ENCODE measurements at regions not wholly inside any gene's neighbourhood (a gene's known extent, or its start where the extent isn't known, plus 50 kb on each side); places are given as distances from the start of the nearest gene placed in this dataset.
"Not testable (repeated sequence)": the region's sequence is repeated elsewhere in the genome, so short reads cannot be mapped to it uniquely, and the experiment has no call there.

DNA sequence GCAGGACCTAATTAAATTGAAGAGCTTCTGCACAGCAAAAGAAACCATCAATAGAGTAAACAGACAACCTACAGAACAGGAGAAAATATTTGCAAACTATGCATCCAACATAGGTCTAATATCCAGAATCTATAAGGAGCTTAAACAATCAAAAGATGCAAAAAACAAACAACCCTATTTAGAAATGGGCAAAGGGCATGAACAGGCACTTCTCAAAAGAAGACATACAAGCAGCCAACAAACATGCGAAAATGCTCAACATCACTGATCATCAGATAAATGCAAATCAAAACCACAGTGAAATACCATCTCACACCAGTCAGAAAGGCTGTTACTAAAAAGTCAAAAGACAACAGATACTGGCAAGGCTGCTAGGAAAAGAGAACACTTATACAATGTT lies 189.2 kb downstream of the CYP26B1 start:
- DNase-seq (ENCODE audit: low read depth), result not testable (repeated sequence)

DNA sequence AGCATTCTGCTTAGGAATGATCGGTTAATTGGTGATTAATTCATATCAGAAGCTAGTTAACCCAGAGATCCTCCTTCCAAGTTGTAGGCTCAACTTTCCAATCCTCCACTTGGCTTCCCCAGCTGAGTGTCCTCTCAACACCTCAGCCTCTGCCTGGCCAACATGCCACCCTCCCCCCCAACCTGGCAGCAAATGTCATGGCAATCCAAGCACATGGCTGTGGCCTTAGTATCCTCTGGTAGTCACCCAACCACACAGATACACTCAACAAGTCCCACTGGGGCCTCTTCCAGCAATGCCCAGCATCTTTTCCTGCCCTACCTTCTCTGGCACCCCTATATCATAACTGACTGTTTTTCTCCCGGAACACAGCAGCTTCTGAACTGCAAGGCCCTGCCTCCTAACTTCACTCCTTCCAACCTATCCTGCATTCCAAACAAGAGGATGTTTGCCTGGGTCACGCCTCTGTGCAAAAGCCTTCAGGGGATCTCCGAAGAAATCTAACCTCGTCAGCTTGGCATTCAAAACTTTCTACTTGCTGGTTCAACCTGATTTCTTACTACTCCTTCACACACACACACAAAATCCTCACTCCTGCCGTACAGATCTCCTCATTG lies 195.0 kb downstream of the CYP26B1 start:
- DNase-seq (ENCODE audit: low read depth), result no peak

DNA sequence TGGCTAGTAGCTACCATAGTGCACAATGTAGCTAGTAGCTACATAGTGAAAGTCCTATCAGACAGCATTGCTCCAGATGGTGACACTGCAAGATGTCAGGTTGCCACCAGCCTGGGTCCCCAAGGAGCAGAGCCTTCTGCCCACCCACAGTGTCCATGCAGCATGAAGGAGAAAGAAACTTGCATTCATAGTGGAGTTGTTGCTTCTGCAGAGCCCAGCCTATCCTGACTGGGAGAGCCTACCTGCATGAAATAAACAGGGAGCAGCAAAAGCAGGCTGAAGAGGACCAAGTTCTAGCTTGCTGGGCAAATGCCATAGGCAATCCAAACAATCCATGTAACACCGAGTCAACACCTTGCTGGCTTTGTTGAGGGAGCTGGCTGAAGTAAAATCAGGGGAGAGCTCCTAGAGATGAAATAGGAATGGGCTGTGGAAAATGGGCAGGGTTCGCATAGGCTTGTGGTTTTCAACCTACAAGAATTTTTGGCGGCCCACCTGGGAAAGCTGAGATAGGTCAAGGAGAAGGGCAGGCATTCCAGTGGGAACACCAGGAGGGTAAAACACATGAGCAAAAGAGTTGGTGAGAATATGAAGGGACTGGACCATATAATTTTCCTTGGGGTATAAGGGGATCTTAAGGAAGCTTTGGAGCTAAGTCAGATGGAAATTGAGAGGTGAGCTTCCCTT lies 195.8 kb downstream of the CYP26B1 start:
- DNase-seq (ENCODE audit: low read depth), result no peak

DNA sequence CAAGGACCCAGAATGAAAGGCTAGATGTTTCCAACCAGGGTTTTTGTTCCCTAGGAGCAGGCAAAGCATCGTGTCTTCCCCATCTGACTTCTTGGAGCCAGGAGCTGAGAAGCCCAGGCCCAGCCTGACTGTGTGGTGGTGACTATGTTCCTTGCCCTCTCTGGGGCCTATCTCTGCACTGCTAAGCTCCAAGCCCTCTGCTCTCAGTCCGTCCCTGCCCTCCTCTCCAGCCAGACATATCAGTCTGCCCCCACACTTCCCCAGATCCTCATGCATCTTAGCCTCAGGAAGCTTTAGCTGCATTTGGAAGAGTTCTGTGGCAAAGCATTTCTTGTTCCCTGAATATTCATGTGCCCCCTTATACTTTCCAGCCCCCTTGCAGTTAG lies 196.6 kb downstream of the CYP26B1 start:
- no peak for DNase-seq (ENCODE audit: low read depth)

DNA sequence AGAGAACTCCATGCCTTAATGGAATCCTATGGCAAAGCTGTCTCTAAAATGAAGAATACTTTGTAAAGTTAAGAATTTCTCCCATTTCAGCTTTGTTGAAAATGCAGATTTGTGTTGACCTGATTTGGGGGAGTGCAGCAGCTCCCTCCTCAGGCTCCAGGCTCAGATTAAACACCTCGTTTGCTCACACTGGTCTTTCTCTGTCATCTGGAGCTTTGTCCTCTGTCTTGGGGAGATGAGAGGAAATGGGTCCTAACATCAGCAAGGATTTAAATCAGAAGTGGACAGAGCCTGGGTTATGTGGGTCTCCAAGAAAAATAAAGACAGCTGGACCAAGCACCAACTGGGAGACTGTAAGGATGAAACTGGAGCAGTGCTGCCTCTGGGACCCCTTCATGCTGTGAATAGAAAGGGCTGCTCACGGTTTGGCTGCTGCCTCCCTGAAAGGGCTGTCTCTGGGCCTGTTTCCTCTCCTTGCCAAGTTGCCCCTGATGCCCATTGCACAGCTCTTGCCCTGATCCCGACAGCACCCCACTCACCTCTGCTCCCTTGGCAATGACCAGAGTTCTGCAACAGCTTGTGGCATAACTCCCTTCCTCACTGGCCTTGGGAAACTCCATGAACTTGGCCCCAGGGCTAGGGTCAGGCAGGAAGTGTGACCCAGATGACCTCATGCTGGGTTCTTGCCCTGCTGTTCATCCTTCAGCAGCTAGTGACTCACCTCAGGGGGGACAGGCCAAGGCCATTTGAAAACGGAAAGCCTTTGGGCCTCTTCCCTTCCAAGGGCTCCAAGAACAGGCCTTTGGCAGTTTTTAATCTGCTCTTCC lies 197.2 kb downstream of the CYP26B1 start:
- no peak for DNase-seq (ENCODE audit: low read depth)

DNA sequence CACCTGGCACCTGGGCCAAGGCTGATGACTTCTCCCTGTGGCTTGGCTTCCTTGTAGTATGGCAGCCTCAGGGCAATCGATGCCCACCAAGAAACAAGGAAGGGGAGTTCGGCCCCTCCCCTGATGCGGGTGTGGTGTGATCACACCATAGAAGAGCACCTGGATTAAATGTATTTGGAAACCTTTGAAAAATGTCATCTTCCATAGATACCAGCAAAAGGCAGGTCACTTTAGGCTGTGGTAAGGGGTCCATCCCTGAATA lies 198.2 kb downstream of the CYP26B1 start:
- DNase-seq (ENCODE audit: low read depth), result no peak

DNA sequence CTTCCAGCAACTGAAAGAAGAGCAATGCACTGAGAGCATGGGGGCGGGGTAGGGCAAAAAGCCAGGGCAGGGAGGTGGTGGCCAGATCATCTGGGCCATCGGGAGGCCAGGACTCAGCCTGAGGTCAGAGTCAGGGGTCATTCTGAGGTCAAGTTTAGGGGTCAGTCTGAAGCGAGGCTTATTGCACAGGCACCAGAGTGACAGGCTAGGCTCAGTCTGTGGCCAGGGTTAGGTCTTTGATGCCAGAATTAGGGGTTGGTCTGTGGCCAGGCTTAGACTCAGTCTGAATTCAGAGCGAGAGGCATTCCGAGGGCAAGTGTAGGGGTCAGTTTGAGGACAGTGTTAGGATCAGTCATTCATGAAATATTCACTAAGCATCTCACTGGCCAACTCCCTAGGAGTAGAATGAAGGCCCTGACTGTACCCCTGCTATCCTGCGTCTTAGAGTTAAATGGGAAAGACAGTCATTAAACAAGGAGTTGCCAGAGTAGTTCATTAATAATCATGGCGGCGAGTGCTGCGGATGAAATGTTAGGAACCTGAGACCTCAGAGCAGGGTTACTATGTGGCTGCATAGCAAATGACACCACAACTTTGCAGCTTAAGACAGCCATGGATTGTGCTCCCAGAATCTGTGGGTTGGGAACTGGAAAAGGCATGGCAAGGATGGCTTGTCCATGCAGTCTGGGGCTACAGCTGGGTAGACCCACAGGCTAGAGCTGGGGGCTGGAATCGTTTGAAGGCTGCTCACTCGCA lies 198.7 kb downstream of the CYP26B1 start:
- DNase-seq (ENCODE audit: low read depth), result no peak

DNA sequence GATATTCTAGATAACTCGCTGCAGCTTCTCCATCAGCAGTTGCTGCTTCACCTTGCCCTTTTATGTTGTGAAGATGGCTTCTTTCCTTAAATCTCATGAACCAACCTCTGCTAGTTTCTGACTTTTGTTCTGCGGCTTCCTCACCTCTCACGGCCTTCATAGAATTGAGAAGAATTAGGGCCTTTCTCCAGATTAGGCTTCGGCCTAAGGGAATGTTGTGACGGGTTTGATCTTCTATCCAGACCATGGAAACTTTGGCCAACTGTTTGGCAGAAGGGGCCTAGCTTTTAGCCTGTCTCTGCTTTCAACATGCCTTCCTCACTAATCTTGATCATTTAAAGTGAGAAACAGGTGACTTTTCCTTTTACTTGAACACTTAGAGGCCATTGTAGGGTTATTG lies 199.9 kb downstream of the CYP26B1 start:
- DNase-seq (ENCODE audit: low read depth), result no peak

DNA sequence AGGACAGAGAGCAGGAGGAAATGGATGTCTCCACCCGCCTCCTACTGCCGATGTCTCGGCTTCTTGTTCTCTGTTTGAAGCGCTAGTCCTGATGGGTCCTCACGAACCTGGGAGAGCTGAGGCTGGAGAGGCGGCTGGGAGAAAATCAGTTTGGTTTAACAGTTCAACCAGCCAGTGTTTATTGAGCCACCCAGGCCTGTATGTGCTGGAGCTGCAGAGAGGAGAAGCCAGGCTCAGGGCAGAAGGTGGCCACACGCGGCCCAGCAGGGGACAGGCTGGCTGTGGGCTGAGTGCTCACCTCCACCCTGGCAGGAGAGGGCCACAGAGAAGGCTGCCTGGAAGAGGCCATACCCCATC lies 202.1 kb downstream of the CYP26B1 start:
- DNase-seq (ENCODE audit: low read depth), result no peak

DNA sequence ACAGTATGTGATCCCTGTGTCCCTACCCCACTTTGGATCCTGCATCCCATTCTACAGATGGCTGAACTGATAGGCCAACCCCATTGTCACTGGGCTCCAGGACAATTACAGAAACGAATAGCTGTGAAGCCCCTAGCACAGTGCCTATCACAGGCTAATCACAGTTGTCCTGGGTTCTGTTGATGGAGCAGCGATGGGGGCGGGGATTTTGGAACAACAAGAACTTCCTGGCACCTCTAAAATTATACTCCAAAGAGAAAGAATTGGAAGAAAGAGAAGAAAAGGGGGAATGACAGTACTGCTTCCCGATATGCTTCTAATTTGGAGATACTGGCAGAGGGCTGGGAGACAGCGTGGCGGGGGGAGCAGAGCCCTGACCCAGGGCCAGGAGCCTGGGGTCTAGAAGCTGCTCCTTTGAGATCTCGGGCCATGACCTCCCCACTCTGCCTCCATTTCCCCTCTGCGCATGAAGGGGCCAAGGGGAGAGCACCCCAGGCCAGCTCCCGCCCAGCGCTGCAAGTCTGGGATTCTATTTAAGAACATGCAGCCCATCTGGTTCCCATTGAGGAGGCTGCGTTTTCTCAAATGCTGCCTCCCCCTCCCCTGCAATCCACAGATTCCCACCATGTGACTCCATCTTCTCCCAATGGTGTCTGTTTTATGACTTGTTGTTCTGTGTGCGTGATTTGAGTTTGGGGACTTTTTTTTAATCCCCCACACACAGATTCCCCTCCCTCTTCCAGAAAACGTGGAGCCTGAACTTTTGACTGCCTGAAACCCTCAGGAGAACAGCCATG lies 202.7 kb downstream of the CYP26B1 start:
- DNase-seq (ENCODE audit: low read depth), result no peak

DNA sequence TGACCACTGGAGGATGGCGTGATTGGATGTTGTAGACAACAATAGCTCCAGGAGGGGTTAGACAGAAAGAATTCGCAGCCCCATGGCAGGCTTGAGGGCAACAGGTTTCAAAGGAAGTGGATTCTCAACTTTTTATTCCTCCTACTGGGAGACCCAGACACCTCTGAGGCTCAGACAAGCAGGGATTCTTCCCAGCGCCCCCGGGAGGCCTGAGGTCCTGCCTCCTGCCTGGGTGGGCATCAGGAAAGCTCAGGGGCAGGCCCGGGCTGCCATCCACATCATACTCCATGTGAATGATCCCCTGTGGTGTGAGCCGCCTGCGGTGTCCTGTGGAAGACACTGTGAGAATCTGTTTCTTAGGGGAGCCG lies 203.5 kb downstream of the CYP26B1 start:
- DNase-seq (ENCODE audit: low read depth), result no peak

DNA sequence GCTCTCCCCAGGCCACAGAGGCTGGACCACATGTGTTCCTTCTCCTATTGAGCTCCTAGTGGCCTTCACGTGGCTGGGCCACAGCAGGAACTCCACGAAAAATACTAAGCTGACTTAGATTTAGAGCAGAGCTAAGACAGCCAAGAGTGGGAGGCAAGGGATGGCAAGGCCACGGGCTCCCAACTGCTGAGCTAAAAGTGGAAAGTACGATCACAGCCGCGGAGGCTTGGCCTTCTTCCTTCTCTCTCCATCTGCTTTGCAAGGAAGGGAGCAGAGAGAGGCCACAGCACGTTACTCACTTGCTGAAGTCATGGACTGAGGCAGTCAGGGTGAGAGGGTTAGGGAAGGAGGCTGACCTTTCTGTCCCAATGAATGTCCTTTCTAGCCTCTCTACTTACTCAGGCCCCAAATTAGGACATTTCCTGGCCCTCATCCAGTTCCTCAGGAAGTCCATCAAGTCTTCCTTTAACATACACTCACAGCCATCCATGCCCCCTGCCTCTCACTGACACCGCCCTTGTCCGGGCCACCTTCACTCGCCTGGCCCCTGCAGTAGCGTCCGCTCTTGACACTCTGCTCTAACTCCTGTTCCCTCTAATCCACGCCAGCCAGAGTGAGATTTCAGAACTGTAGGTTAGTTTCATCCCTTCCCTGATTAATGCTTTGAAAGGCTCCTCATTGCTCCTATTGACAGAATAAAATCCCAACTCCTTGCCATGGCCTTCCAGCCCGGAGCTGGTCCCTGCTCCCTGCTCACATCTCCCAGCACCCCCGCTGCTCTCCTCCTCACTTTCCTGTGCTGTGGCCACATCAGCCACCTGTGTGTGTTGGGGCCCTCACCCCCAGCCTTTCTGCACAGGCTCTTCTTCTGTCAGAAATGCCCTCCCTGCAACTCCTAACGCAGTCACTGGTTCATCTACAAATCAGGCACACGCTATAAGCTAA lies 204.2 kb downstream of the CYP26B1 start:
- DNase-seq (ENCODE audit: low read depth), result no peak

DNA sequence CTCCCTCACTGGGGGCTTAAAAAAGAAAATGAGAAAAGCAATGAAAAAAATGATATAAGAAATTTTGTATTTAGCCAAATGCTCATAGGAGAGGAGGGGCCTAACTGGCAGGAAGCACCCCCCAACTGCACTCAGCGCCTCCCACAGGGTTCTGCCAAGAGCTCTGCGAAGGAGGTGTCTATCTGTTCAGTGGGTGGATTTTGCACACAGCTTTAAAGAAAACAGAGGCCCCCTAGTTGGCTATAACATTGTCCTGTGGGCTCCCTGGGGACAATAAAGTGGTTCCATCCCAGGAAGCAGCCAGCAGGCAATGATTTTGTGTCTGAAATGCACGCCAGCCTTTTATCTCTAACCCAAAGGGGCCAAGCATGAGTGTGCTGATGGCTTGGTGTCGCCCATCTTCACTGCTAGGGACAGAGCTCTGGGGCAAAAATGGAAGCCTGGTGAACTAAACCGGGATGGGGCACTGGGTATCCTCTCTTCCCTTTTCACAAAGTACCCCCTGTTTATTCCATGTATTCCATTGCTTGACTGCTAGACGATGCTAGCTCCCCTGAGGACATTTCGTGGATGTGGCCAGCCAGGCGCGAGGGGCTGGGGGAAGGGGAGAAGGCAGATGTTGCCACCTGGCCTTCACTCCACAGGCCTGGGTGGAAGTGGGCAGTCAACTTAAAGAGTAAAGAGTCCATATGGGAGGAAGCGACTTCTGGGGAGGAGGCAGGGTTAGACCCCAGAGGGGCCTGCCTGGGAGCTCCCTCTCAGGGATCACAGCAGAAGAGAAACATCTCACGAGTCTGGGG lies 205.7 kb downstream of the CYP26B1 start:
- no peak for DNase-seq (ENCODE audit: low read depth)

DNA sequence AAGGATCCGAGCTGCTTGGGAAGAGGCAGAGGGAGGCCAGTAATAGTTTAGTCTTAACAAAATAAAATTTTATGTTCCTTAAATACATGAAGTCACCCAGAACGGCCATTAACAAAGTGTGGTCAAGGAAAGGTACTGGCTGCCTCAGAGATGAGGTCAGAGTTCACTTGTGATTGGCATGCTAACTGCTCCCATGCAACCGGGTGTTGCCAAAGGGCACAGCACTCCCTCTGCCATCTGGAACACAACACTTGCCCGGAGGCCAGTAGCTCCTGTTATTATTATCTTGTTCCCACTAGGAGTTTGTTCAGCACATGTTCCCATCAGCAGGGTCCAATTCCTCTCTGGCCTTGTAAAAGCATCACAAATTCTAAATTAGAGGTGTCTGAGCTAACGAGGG lies 207.0 kb downstream of the CYP26B1 start:
- no peak for DNase-seq (ENCODE audit: low read depth)

DNA sequence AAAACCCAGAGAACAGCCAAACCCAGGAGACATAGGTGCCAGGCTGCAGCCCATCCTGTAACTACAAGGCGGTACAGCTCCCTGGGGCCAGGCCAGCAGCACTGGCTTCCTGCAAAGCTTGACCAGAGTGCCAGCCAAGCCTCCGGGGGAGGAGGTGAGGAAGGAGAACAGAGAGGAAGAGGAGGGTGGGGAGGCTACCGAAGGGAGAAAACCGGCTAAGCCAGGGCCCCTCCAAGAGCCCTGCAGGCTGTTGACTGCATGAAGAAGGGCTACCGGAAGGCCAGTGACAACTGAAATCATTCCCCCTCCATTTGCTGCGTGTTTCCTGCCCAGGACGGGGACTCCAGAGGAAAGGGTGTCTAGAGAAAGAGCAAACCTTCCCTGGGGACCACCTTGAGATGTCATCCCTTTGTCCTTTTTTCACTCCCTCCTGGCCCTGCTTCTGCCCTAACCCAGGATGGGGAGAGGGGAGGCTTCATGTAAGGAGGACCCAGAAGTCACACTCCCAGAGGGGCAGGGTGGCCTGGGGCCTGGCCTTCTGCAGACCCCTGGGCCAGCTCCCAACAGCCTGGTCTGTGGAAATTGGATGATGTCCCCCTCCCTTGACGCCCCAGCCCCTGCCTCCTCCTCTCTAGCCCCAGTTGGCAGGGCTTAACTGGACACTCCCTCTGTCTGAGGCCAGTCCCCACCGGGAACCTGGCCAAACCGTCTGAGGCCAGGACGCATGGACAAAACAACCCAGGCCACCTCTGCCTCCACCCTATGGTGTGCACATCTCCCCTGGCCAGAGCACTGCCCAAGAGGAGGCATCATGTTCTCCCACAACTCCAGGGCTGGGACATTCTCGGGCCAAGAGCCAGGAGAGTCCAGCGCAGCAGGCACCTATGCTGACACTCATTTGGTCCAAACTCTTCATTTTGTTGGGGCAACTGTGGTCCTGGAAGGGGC lies 207.8 kb downstream of the CYP26B1 start:
- no peak for DNase-seq (ENCODE audit: low read depth)

DNA sequence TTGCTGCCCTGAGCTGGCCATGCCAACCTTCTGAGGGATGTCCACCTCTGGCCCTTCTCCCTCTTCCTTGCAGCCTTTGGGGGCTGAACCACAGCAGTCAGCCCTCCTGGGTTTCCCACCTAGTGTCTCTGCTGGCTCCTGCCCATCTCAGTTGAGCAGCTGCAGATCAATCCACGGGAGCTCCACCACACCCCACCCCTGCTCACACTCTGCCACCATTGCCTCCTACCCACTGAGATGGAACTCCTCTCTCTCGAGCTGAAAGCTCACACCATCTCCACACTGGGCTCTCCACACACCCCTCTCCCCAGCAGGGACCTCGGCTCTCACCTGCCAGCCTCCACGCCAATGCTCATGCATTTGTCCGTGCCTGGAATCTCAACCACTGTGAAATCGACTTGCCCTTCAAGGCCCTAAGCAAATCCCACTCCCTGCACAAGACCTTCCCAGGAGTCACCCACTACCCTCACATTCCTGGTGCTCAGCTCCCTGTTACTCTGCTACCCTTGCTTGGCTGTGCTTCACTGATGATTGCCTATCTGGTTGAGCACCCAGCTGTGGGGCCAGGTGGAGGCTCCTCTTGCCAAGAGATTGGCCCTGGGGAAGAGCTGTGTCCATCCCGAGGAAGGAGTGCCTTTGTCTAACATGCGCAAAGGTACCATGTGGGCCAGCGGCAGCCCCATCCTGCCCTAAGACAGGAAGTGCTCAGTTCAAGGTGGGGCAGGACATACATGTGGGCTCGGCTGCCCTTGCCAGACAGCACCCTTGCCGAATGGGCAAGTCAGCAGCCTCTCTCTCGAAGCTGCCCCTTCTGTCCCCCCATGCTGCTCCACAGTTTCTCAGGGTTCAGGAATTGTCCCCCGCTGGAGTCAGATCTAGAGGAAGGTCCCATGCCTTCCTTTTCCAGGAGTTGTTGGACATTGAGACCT lies 208.7 kb downstream of the CYP26B1 start:
- DNase-seq (ENCODE audit: low read depth), result no peak

DNA sequence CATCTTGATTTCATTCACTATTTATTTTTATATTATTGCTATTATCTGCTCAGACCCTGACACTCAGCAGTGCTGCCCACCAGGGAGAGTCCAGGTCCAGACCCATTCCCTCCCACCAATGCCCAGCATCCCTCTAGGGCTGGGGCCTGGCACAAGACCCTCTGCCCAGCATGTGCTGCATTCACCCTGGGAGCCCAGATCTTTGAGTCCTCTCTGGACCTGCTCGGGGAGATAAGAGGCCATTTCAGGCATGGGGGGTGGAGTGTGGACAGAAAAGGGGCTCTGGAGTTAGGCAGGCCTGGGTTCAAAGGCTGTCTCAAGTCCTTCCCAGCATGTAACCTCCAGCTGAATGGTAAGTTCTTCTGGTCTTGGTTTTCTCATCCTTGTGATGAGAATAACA lies 209.6 kb downstream of the CYP26B1 start:
- no peak for DNase-seq (ENCODE audit: low read depth)

DNA sequence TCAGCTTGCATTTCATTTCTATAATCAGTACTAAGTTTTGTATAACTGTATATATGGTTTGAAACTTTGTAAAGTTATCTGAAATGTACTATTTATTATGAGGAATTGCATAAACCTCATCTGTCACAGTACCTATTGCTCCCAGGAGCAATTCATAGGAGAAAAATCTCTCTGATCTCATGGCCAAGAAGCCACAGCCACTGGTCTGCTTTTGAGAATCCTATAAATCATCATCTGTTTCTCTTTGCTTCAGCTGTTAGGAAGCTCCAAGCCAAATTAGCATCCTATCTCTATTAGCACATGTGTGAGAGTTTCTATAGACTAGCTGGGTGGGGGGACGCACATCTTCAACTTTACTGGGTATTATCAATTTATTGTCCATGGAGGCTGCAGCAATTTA lies 210.3 kb downstream of the CYP26B1 start:
- DNase-seq (ENCODE audit: low read depth), result no peak
